ENCODE measurements at regions not wholly inside any gene's neighbourhood (a gene's known extent, or its start where the extent isn't known, plus 50 kb on each side); places are given as distances from the start of the nearest gene placed in this dataset.

DNA sequence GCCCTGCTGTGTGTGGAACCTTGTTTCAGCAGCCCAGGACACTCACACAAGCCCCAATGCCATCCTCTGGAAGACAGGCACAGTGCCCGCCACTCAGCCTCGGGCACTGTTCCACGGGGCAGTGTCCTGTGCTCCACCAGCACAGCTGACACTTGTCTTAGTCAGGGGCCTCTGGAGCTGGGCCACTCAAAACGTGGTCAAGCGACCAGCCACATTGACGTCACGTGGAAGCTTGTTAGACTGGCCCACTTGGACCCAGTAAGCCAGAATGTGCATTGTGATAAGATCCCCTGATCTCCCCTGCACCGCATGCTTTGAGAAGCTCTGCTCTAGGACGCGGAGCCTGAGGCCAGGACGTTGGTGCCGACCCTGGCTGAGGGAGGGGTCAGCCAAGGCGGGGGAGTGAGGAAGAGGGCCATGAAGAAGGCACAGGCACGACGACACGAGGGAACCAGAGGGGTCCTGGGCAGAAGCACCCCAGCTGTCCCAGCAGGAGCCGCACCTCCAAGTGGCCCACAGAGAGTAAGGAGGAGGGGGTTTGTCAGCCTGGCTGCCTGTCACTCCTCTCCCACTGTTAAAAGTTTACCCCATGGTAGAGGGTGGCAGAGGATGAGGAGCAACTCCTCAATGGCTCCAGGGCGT is 64.6 kb downstream of the LINC01488 start:
- H3K4me3 ChIP-seq (ENCODE audit: control insufficient read depth in 1 of 7, extremely low read depth in 1 of 7, insufficient read depth in 4 of 7, low read depth in 2 of 7, low read length in 6 of 7) = no peak overlapping the region
- DNase-seq = no peak
- 97% methylated on average over 16 of the region's 18 CpGs for WGBS (ENCODE audit: insufficient coverage)
- CTCF ChIA-PET = no interaction called here
- H3K9me3 ChIP-seq (ENCODE audit: control extremely low read depth in 1 of 5, control insufficient read depth in 4 of 5, insufficient read depth in 2 of 5, low read depth in 1 of 5, low read length in 4 of 5) = peaks cover 2 to 10% (median 4%) of the 10 kb centered on the region in 5 experiments
- POLR2A ChIA-PET = no interaction called here
- no peaks in the 10 kb centered on the region for H3K4me1 ChIP-seq (ENCODE audit: control extremely low read depth in 1 of 4, control insufficient read depth in 4 of 4, insufficient read depth in 4 of 4, low read length in 3 of 4)
- H3K36me3 ChIP-seq (ENCODE audit: control insufficient read depth in 4 of 4, insufficient read depth in 4 of 4, low read length in 3 of 4) = no peaks in the 10 kb centered on the region
- H3K27ac ChIP-seq (ENCODE audit: insufficient read depth in 1 of 2, low read depth in 1 of 2, low read length in 2 of 2, poor library complexity in 1 of 2, severe bottlenecking in 2 of 2) = no peak overlapping the region
- peaks cover 0 to 4% (median 0%) of the 10 kb centered on the region in 5 experiments for H3K27me3 ChIP-seq (replicated peaks in 2 of 5; ENCODE audit: control insufficient read depth in 4 of 5, insufficient read depth in 5 of 5, low read length in 4 of 5)

DNA sequence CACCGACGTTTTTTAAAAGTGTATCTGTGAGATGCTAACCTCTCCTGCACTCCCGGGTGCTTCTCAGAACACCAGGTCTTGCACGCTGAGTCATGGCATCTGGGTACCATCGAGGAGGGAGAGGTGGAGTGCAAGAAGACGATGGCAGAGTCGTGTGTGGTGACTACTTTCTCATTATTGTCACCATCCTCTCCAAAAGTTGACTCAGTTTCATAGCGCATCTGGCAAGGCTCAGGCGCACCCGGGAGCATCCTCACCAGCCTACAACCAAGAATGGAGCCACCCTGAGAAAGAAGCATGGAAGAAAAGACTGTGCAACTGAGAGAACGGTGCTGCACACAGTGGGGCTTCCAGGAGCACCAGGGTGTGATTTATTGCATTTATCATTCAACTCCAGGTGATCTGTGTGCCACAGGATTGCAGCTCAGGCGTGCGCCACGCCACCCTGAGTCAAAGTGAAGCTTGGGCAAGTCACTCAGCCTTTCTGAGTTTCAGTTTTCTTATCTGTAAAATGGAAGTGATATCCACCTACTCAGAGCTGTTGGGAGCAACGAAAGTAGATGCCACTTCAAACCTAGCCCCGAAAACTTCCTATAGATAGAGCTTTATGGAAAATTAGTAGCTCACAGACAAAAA is 65.4 kb downstream of the LINC01488 start:
- Histone ChIP-seq H3K4me1 (ENCODE audit: control extremely low read depth in 1 of 4, control insufficient read depth in 4 of 4, insufficient read depth in 4 of 4, low read length in 3 of 4) (no peaks in the 10 kb centered on the region), H3K9me3 (ENCODE audit: control extremely low read depth in 1 of 5, control insufficient read depth in 4 of 5, insufficient read depth in 2 of 5, low read depth in 1 of 5, low read length in 4 of 5) (peaks cover 2 to 10% (median 6%) of the 10 kb centered on the region in 5 experiments), H3K27ac (ENCODE audit: insufficient read depth in 1 of 2, low read depth in 1 of 2, low read length in 2 of 2, poor library complexity in 1 of 2, severe bottlenecking in 2 of 2) (no peak overlapping the region), H3K27me3 (replicated peaks in 2 of 5; ENCODE audit: control insufficient read depth in 4 of 5, insufficient read depth in 5 of 5, low read length in 4 of 5) (peaks cover 0 to 4% (median 0%) of the 10 kb centered on the region in 5 experiments), H3K4me3 (ENCODE audit: control insufficient read depth in 1 of 7, extremely low read depth in 1 of 7, insufficient read depth in 4 of 7, low read depth in 2 of 7, low read length in 6 of 7) (no peak overlapping the region), H3K36me3 (ENCODE audit: control insufficient read depth in 4 of 4, insufficient read depth in 4 of 4, low read length in 3 of 4) (no peaks in the 10 kb centered on the region)
- ChIA-PET POLR2A (no interaction called here), CTCF (no interaction called here)
- WGBS (ENCODE audit: insufficient coverage) = 94% methylated on average over 8 of the region's 16 CpGs
- no peak for DNase-seq

DNA sequence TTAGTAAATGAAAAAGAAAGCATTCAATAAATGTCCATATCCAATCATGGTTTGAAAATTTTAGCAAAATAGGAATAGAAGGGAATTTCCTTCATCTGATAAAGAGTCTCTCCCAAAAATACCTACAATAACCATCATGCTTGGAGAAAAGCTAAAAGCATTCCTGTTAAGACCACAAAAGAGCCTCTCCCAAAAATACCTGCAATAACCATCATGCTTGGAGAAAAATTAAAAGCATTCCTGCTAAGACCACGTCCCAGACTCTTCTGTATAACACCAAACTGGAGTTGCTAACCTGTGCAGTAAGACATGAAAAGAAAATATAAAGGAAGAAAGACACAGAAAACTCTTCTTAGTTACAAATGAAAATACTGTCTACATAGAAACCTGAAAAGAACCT is 69.4 kb downstream of the LINC01488 start:
- no CpG with 5 or more reads among the region's 1 CpG for WGBS (ENCODE audit: insufficient coverage)
- no peaks in the 10 kb centered on the region for H3K36me3 ChIP-seq (ENCODE audit: control insufficient read depth in 4 of 4, insufficient read depth in 4 of 4, low read length in 3 of 4)
- no peak overlapping the region for H3K4me3 ChIP-seq (ENCODE audit: control insufficient read depth in 1 of 7, extremely low read depth in 1 of 7, insufficient read depth in 4 of 7, low read depth in 2 of 7, low read length in 6 of 7)
- DNase-seq = no peak
- POLR2A ChIA-PET = no interaction called here
- H3K27me3 ChIP-seq (replicated peaks in 2 of 5; ENCODE audit: control insufficient read depth in 4 of 5, insufficient read depth in 5 of 5, low read length in 4 of 5) = peaks cover 0 to 4% (median 0%) of the 10 kb centered on the region in 5 experiments
- H3K4me1 ChIP-seq (ENCODE audit: control extremely low read depth in 1 of 4, control insufficient read depth in 4 of 4, insufficient read depth in 4 of 4, low read length in 3 of 4) = no peaks in the 10 kb centered on the region
- H3K27ac ChIP-seq (ENCODE audit: insufficient read depth in 1 of 2, low read depth in 1 of 2, low read length in 2 of 2, poor library complexity in 1 of 2, severe bottlenecking in 2 of 2) = no peak overlapping the region
- CTCF ChIA-PET = no interaction called here
- peaks cover 2 to 10% (median 6%) of the 10 kb centered on the region in 5 experiments for H3K9me3 ChIP-seq (ENCODE audit: control extremely low read depth in 1 of 5, control insufficient read depth in 4 of 5, insufficient read depth in 2 of 5, low read depth in 1 of 5, low read length in 4 of 5)

DNA sequence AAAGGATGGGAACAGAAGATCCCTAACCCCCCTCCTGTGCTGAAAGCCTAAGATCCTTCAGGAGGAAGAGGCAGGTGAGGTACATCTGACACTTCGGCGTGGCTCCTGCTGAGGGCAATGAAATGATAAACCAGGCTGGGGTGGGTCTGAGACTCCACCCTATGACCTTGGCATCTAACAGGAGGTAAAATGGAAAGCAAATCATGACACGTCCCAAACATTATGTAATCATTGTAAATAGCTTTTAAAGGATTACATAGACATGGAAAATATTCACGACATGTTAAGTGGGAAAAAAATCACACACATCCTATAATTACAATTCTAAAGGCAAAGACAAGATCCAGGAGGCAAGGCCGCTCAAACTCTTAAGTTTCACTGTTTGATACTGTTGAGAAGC is 70.5 kb downstream of the LINC01488 start:
- no peak overlapping the region for H3K27ac ChIP-seq (ENCODE audit: insufficient read depth in 1 of 2, low read depth in 1 of 2, low read length in 2 of 2, poor library complexity in 1 of 2, severe bottlenecking in 2 of 2)
- peaks cover 2 to 10% (median 6%) of the 10 kb centered on the region in 5 experiments for H3K9me3 ChIP-seq (ENCODE audit: control extremely low read depth in 1 of 5, control insufficient read depth in 4 of 5, insufficient read depth in 2 of 5, low read depth in 1 of 5, low read length in 4 of 5)
- DNase-seq = no peak
- no peak overlapping the region for H3K4me3 ChIP-seq (ENCODE audit: control insufficient read depth in 1 of 7, extremely low read depth in 1 of 7, insufficient read depth in 4 of 7, low read depth in 2 of 7, low read length in 6 of 7)
- H3K36me3 ChIP-seq (ENCODE audit: control insufficient read depth in 4 of 4, insufficient read depth in 4 of 4, low read length in 3 of 4) = no peaks in the 10 kb centered on the region
- no peaks in the 10 kb centered on the region for H3K27me3 ChIP-seq (replicated peaks in 2 of 5; ENCODE audit: control insufficient read depth in 4 of 5, insufficient read depth in 5 of 5, low read length in 4 of 5)
- H3K4me1 ChIP-seq (ENCODE audit: control extremely low read depth in 1 of 4, control insufficient read depth in 4 of 4, insufficient read depth in 4 of 4, low read length in 3 of 4) = no peaks in the 10 kb centered on the region
- 100% methylated on average over 1 of the region's 5 CpGs for WGBS (ENCODE audit: insufficient coverage)
- POLR2A ChIA-PET = no interaction called here
- CTCF ChIA-PET = no interaction called here

DNA sequence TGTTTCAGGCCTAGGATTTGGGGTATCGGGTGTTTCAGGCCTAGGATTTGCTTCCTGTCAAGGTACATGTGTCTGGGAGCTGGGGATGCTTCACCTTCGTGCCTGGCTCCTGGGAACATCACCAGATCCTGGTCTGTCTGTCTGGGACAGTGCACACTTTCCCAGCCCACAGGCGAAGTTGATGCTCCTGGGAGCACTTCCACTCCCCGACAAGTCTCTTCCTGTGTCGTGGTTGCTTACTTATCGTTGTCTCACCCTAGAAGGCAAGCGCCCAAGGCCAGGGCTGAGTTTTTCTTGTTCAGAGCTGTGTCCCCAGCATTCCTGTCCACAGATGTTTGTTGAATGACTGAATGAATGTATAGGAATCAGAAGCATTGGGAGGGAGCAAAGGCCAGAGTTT is 71.5 kb downstream of the LINC01488 start:
- no peak overlapping the region for H3K27ac ChIP-seq (ENCODE audit: insufficient read depth in 1 of 2, low read depth in 1 of 2, low read length in 2 of 2, poor library complexity in 1 of 2, severe bottlenecking in 2 of 2)
- H3K9me3 ChIP-seq (ENCODE audit: control extremely low read depth in 1 of 5, control insufficient read depth in 4 of 5, insufficient read depth in 2 of 5, low read depth in 1 of 5, low read length in 4 of 5) = peaks cover 2 to 10% (median 6%) of the 10 kb centered on the region in 5 experiments
- H3K4me3 ChIP-seq (ENCODE audit: control insufficient read depth in 1 of 7, extremely low read depth in 1 of 7, insufficient read depth in 4 of 7, low read depth in 2 of 7, low read length in 6 of 7) = no peak overlapping the region
- ChIA-PET CTCF (interaction anchor here (1.9 kb wide), 1 partner anchor 73 kb away, joined by 4 read pairs; a partner anchor contains a TSS), POLR2A (no interaction called here)
- 96% methylated on average over 7 of the region's 7 CpGs for WGBS (ENCODE audit: insufficient coverage)
- DNase-seq = no peak
- H3K27me3 ChIP-seq (replicated peaks in 2 of 5; ENCODE audit: control insufficient read depth in 4 of 5, insufficient read depth in 5 of 5, low read length in 4 of 5) = no peaks in the 10 kb centered on the region
- no peaks in the 10 kb centered on the region for H3K36me3 ChIP-seq (ENCODE audit: control insufficient read depth in 4 of 4, insufficient read depth in 4 of 4, low read length in 3 of 4)
- H3K4me1 ChIP-seq (ENCODE audit: control extremely low read depth in 1 of 4, control insufficient read depth in 4 of 4, insufficient read depth in 4 of 4, low read length in 3 of 4) = no peaks in the 10 kb centered on the region

DNA sequence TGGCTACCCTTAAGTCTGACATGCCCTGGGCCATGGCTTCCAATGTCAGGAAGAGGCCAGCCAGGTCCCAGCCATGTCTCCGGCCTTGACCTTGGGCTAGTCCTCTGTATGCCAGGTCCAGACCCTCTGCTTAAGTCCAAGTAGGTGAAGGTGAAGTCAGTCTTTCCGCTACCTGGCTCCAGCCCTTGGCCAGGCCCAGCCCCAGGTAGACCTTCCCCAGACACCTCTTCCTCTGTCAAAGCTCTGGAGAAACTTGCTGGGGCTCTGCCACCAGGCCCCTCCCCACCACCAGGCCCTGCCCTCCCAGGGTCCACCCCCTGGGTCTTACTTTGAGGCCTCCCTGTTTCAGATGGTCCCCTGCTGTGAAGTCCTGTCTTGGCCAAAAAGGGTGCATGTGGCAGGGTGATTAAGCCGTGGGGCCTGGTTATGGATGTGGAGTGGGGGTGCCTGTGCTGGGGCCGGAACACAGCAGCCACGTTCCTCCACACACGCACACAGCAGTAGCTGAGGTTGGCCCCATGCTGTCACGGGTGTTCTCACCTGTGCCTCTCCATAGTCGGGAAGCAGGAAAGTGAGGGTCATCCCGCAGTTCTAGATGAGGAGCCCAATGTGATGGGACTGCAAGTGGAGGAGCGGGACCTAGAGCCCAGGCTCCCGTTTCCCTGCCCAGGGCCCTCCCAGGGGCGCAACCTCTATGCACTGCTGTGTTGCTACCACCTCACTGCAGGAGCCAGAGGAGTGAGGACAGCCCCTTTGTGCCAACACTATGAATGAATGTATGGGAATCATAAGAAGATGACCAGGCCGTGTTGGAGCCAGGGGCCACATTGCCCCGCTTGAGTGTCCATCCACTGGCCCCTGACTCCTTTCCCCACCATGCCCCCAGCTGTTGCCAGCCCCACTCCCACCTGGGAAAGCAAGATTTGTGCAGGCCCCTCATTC is 72.2 kb downstream of the LINC01488 start:
- ChIA-PET POLR2A (no interaction called here), CTCF (interaction anchor here (1.9 kb wide), 1 partner anchor 74 kb away, joined by 4 read pairs; a partner anchor contains a TSS)
- H3K9me3 ChIP-seq (ENCODE audit: control extremely low read depth in 1 of 5, control insufficient read depth in 4 of 5, insufficient read depth in 2 of 5, low read depth in 1 of 5, low read length in 4 of 5) = peaks cover 2 to 10% (median 6%) of the 10 kb centered on the region in 5 experiments
- no peak for DNase-seq
- no peak overlapping the region for H3K27ac ChIP-seq (ENCODE audit: insufficient read depth in 1 of 2, low read depth in 1 of 2, low read length in 2 of 2, poor library complexity in 1 of 2, severe bottlenecking in 2 of 2)
- 98% methylated on average over 14 of the region's 14 CpGs for WGBS (ENCODE audit: insufficient coverage)
- no peaks in the 10 kb centered on the region for H3K27me3 ChIP-seq (replicated peaks in 2 of 5; ENCODE audit: control insufficient read depth in 4 of 5, insufficient read depth in 5 of 5, low read length in 4 of 5)
- no peaks in the 10 kb centered on the region for H3K36me3 ChIP-seq (ENCODE audit: control insufficient read depth in 4 of 4, insufficient read depth in 4 of 4, low read length in 3 of 4)
- no peak overlapping the region for H3K4me3 ChIP-seq (ENCODE audit: control insufficient read depth in 1 of 7, extremely low read depth in 1 of 7, insufficient read depth in 4 of 7, low read depth in 2 of 7, low read length in 6 of 7)
- H3K4me1 ChIP-seq (ENCODE audit: control extremely low read depth in 1 of 4, control insufficient read depth in 4 of 4, insufficient read depth in 4 of 4, low read length in 3 of 4) = no peaks in the 10 kb centered on the region
